ENCODE measurements at regions not wholly inside any gene's neighbourhood (a gene's known extent, or its start where the extent isn't known, plus 50 kb on each side); places are given as distances from the start of the nearest gene placed in this dataset.

DNA sequence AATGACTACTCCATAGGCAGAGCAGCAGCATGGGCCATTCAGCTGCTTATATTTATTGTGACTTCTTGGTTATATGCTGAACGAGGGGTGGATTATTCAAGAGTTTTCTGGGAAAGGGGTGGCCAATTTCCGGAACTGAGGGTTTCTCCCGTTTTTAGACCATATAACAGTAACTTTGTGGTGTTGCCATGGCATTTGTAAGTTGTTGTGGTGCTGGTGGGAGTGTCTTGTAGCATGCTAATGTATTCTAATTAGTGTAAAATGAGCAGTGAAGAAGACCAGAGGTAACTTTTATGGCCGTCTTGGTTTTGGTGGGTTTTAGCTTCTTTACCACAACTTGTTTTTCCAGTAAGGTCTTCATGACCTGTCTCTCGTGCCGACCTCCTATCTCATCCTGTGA, 139.6 kb downstream of the KLF6 start:
- TF ChIP-seq REST (IDR thresholded peaks at IDR 0.05; ENCODE audit: insufficient read depth in 1 of 2, low read depth in 2 of 2, low read length in 2 of 2) (no peak), SIN3A (IDR thresholded peaks at IDR 0.05; ENCODE audit: borderline replicate concordance, insufficient read depth, low read length) (no peak), FOXP2 (optimal IDR thresholded peaks at IDR 0.05; ENCODE audit: borderline replicate concordance, extremely low read depth, extremely low read length, insufficient read depth) (no peak), TAF1 (IDR thresholded peaks at IDR 0.05; ENCODE audit: borderline replicate concordance, insufficient read depth, low read length) (no peak), POLR2AphosphoS5 (IDR thresholded peaks at IDR 0.05; ENCODE audit: low read depth, low read length) (no peak)

GRCh38 chr10:3640816-3641215, 144.2 kb downstream of the KLF6 start:
- TF ChIP-seq SIN3A (IDR thresholded peaks at IDR 0.05; ENCODE audit: borderline replicate concordance, insufficient read depth, low read length) (no peak), TAF1 (IDR thresholded peaks at IDR 0.05; ENCODE audit: borderline replicate concordance, insufficient read depth, low read length) (no peak), REST (IDR thresholded peaks at IDR 0.05; ENCODE audit: insufficient read depth in 1 of 2, low read depth in 2 of 2, low read length in 2 of 2) (no peak), FOXP2 (optimal IDR thresholded peaks at IDR 0.05; ENCODE audit: borderline replicate concordance, extremely low read depth, extremely low read length, insufficient read depth) (no peak), POLR2AphosphoS5 (IDR thresholded peaks at IDR 0.05; ENCODE audit: low read depth, low read length) (no peak)

GRCh38 chr10:3639546-3639945, 145.5 kb downstream of the KLF6 start:
- TF ChIP-seq TAF1 (IDR thresholded peaks at IDR 0.05; ENCODE audit: borderline replicate concordance, insufficient read depth, low read length) (no peak), FOXP2 (optimal IDR thresholded peaks at IDR 0.05; ENCODE audit: borderline replicate concordance, extremely low read depth, extremely low read length, insufficient read depth) (no peak), SIN3A (IDR thresholded peaks at IDR 0.05; ENCODE audit: borderline replicate concordance, insufficient read depth, low read length) (no peak), REST (IDR thresholded peaks at IDR 0.05; ENCODE audit: insufficient read depth in 1 of 2, low read depth in 2 of 2, low read length in 2 of 2) (no peak), POLR2AphosphoS5 (IDR thresholded peaks at IDR 0.05; ENCODE audit: low read depth, low read length) (no peak)

GRCh38 chr10:3636356-3637181, 148.4 kb downstream of the KLF6 start:
- TF ChIP-seq TAF1 (IDR thresholded peaks at IDR 0.05; ENCODE audit: borderline replicate concordance, insufficient read depth, low read length) = no peak
- no peak for TF ChIP-seq FOXP2 (optimal IDR thresholded peaks at IDR 0.05; ENCODE audit: borderline replicate concordance, extremely low read depth, extremely low read length, insufficient read depth)
- no peak for TF ChIP-seq POLR2AphosphoS5 (IDR thresholded peaks at IDR 0.05; ENCODE audit: low read depth, low read length)
- TF ChIP-seq REST (IDR thresholded peaks at IDR 0.05; ENCODE audit: insufficient read depth in 1 of 2, low read depth in 2 of 2, low read length in 2 of 2) = no peak
- no peak for TF ChIP-seq SIN3A (IDR thresholded peaks at IDR 0.05; ENCODE audit: borderline replicate concordance, insufficient read depth, low read length)
